CD8-positive, alpha-beta memory T cell (primary cell): ENCODE measurements at regions not wholly inside any gene's neighbourhood (a gene's known extent, or its start where the extent isn't known, plus 50 kb on each side); places are given as distances from the start of the nearest gene placed in this dataset.

Source experiments
- CTCF ChIA-PET: fragments of 350-600 bp; sonication (Branson Sonifier 250); formaldehyde crosslinking; loops from one replicate; lab custom pipeline; 2021; ENCODE audit warnings: antibody characterized with exemption; lab: Charles Lee
- POLR2A ChIA-PET: fragments of 350-600 bp; sonication (Branson Sonifier 250); formaldehyde crosslinking; loops from one replicate; lab custom pipeline; 2021; ENCODE audit warnings: antibody characterized with exemption; lab: Charles Lee
- DNase-seq, 5 donors: peaks; one replicate each; pipeline versions ENCODE4 v3.0.0 to v3.0.0-alpha.2; 2020 to 2022; ENCODE audit warnings: mixed read lengths in 1 of 5
- H3K27ac ChIP-seq: one replicate; pipeline ENCODE4 v1.7.0; 2013; ENCODE audit warnings: low read depth, mild to moderate bottlenecking, low read length, moderate library complexity
- H3K27me3 ChIP-seq: 2 replicates; pipeline ENCODE4 v1.7.0; 2013; ENCODE audit warnings: low read length, mild to moderate bottlenecking; ENCODE audit not compliant: insufficient read depth, poor library complexity, severe bottlenecking
- H3K36me3 ChIP-seq: 2 replicates; pipeline ENCODE4 v1.7.0; 2013; ENCODE audit warnings: mild to moderate bottlenecking, low read length, moderate library complexity; ENCODE audit not compliant: insufficient read depth
- H3K4me1 ChIP-seq: 2 replicates; pipeline ENCODE4 v1.7.0; 2013; ENCODE audit warnings: mild to moderate bottlenecking, low read length, moderate library complexity; ENCODE audit not compliant: insufficient read depth
- H3K4me3 ChIP-seq: 2 replicates; pipeline ENCODE4 v1.7.0; 2013; ENCODE audit warnings: mild to moderate bottlenecking, low read length
- H3K9me3 ChIP-seq: 2 replicates; pipeline ENCODE4 v1.7.0; 2013; ENCODE audit warnings: mild to moderate bottlenecking, low read length
- H3K27ac Mint-ChIP-seq, 8 donors: one replicate each; pipeline ENCODE4 v1.8.0; 2020 to 2021; ENCODE audit warnings: mixed read lengths in 8 of 8, mild to moderate bottlenecking in 6 of 8, inconsistent platforms in 3 of 8, moderate library complexity in 3 of 8
- H3K27me3 Mint-ChIP-seq, 2 donors: one replicate each; pipeline ENCODE4 v1.8.0; 2020 to 2021; ENCODE audit warnings: mixed read lengths in 2 of 2, mild to moderate bottlenecking in 1 of 2, moderate library complexity in 1 of 2
- H3K36me3 Mint-ChIP-seq, 3 donors: one replicate each; pipeline ENCODE4 v1.8.0; 2020 to 2021; ENCODE audit warnings: mixed read lengths in 3 of 3, inconsistent platforms in 1 of 3, mild to moderate bottlenecking in 1 of 3
- H3K4me1 Mint-ChIP-seq, 3 donors: one replicate each; pipeline ENCODE4 v1.8.0; 2020 to 2021; ENCODE audit warnings: mixed read lengths in 3 of 3, inconsistent platforms in 1 of 3, mild to moderate bottlenecking in 1 of 3
- H3K4me3 Mint-ChIP-seq, 7 donors: one replicate each; pipeline ENCODE4 v1.8.0; 2020 to 2021; ENCODE audit warnings: mixed read lengths in 7 of 7, mild to moderate bottlenecking in 6 of 7, moderate library complexity in 4 of 7, inconsistent platforms in 2 of 7
- H3K9me3 Mint-ChIP-seq, 5 donors: one replicate each; pipeline ENCODE4 v1.8.0; 2020 to 2022; ENCODE audit warnings: mixed read lengths in 5 of 5, mild to moderate bottlenecking in 3 of 5, moderate library complexity in 2 of 5, inconsistent platforms in 1 of 5

DNA sequence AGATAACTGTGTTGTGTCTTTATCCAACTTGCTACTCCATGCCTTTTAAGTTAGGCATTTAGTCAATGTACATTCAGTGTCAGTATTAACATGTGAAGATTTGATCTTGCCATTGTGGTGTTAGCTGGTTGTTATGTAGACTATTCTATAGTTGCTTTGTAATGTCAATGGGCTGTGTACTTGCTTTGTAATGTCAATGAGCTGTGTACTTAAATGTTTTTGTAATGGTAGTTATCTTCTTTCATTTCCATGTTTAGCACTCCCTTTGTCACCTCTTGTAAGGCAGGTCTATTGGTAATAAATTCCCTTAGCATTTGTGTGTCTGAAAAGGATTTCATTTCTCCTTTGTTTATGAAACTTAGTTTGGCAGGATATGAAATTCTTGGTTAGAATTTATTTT is 53.4 kb downstream of the MC4R start:
- Histone ChIP-seq H3K4me1 (no peaks in the 10 kb centered on the region), H3K9me3 (no peaks in the 10 kb centered on the region), H3K4me3 (no peak overlapping the region), H3K36me3 (no peaks in the 10 kb centered on the region), H3K27me3 (no peaks in the 10 kb centered on the region), H3K27ac (no peak overlapping the region)
- H3K27ac Mint-ChIP-seq, result no peak overlapping the region
- ChIA-PET CTCF (no interaction called here), POLR2A (no interaction called here)
- H3K4me1 Mint-ChIP-seq, result no peaks in the 10 kb centered on the region
- H3K27me3 Mint-ChIP-seq, result no peaks in the 10 kb centered on the region
- H3K9me3 Mint-ChIP-seq, result peaks cover 0 to 19% (median 4%) of the 10 kb centered on the region in 5 donors
- H3K4me3 Mint-ChIP-seq, result no peak overlapping the region
- DNase-seq, result no peak
- no peaks in the 10 kb centered on the region for H3K36me3 Mint-ChIP-seq

DNA sequence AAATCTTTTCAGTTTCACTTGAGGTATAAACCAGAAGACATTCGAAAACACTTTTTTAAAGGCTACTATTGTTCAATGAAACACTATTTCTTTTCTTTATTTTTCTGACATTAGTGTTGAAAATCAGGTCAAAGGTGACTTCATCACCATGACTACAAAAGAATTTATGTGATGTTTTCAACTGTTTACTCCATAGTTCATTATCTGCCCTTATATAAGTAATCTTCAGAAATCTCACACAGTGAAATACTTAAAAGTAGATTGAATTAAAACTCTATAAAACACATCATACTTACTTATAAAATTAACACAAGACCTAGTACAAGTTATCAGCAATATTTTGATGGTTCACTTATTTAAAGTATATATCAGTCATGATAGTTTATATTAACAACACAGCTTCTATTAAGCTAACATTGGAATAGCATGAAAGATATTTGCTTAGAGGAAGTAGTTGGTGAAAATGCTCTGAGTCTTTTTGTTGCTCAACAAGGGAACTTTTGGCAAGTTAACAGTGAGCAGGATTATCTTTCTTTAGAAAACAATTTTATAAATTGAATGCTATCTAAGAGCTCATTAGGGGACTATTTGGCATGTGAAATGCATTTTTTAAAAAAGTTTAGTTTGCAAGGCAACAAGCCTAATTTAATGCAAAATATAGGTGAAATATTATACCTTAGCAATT is 60.8 kb downstream of the MC4R start:
- H3K4me1 ChIP-seq, result no peaks in the 10 kb centered on the region
- no peaks in the 10 kb centered on the region for H3K27me3 Mint-ChIP-seq
- peaks cover 0 to 24% (median 4%) of the 10 kb centered on the region in 5 donors for H3K9me3 Mint-ChIP-seq
- no peak overlapping the region for H3K27ac ChIP-seq
- DNase-seq, result no peak
- H3K27me3 ChIP-seq, result no peaks in the 10 kb centered on the region
- H3K9me3 ChIP-seq, result no peaks in the 10 kb centered on the region
- no peaks in the 10 kb centered on the region for H3K36me3 ChIP-seq
- ChIA-PET POLR2A (no interaction called here), CTCF (no interaction called here)
- H3K36me3 Mint-ChIP-seq, result no peaks in the 10 kb centered on the region
- H3K27ac Mint-ChIP-seq, result no peak overlapping the region
- no peak overlapping the region for H3K4me3 ChIP-seq
- no peaks in the 10 kb centered on the region for H3K4me1 Mint-ChIP-seq
- no peak overlapping the region for H3K4me3 Mint-ChIP-seq

DNA sequence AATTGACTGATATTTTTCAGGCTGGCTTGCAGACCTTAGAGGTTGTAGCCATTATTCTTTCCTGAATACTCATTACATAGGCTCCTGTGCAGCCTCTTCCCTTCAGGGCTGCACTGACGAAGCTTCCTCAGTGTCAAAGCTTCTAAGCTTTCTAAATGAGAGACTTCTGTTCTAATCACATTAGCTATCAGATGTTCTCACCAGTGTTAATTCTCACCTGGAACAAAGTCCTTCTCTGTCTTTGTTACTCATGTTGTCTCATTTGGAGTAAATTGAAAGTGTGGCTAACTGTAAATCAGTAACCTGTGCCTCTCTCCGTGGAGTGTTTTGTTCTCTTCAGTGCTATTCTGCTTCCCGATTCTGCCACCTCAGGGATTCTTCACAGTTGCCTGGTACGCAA is 76.9 kb downstream of the MC4R start:
- Mint-ChIP-seq H3K36me3 (no peaks in the 10 kb centered on the region), H3K9me3 (peaks cover 0 to 8% (median 2%) of the 10 kb centered on the region in 5 donors), H3K27ac (no peak overlapping the region), H3K4me3 (no peak overlapping the region), H3K4me1 (no peaks in the 10 kb centered on the region), H3K27me3 (peaks cover 0 to 2% of the 10 kb centered on the region in 2 donors)
- no peaks in the 10 kb centered on the region for H3K36me3 ChIP-seq
- no peaks in the 10 kb centered on the region for H3K4me1 ChIP-seq
- CTCF ChIA-PET, result no interaction called here
- no peak overlapping the region for H3K27ac ChIP-seq
- POLR2A ChIA-PET, result no interaction called here
- no peaks in the 10 kb centered on the region for H3K27me3 ChIP-seq
- DNase-seq, result no peak
- H3K4me3 ChIP-seq, result no peak overlapping the region
- no peaks in the 10 kb centered on the region for H3K9me3 ChIP-seq

DNA sequence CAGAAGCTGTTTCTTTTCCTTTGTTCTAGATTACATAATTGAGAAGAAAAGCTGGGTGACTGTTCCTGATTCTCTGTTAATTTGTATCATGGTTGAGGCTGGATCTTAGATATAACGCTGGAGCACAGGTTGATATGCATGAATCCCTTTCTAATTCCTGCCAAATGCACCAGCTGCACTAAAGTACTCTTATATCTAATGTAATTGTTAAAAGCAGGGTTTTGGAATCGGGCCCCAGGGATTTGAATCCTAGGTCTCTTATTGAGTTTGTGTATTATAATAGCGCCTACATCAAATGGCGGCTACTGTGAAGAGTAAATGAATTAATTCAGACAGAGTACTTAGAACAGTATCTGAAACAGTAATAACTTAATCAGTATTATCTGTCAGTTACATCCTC is 80.4 kb downstream of the MC4R start:
- Histone ChIP-seq H3K27me3 (no peaks in the 10 kb centered on the region), H3K4me3 (no peak overlapping the region), H3K4me1 (no peaks in the 10 kb centered on the region), H3K27ac (no peak overlapping the region), H3K9me3 (no peaks in the 10 kb centered on the region), H3K36me3 (no peaks in the 10 kb centered on the region)
- POLR2A ChIA-PET, result no interaction called here
- no peaks in the 10 kb centered on the region for H3K27me3 Mint-ChIP-seq
- H3K4me1 Mint-ChIP-seq, result no peaks in the 10 kb centered on the region
- H3K4me3 Mint-ChIP-seq, result no peak overlapping the region
- no peak for DNase-seq
- H3K9me3 Mint-ChIP-seq, result peaks cover 0 to 5% (median 2%) of the 10 kb centered on the region in 5 donors
- H3K27ac Mint-ChIP-seq, result no peak overlapping the region
- CTCF ChIA-PET, result no interaction called here
- no peaks in the 10 kb centered on the region for H3K36me3 Mint-ChIP-seq

DNA sequence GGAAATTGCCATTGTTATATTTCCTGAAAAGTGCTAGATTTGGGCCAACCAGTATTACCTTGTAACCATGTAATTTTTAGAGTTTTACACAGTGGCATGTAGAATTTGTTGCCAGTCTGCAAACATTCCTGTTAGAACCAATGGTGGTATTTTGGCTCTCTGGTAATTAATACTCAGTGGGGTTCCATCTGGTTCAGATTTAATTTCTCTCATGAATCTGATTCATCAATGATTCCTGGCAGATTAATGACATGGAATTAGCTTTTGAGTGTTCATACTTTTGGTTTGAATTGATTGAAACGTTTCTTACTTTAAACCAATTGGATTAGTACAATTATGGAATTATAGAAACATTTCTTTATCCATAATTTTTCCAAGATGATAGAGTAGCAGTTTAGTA is 93.2 kb downstream of the MC4R start:
- Mint-ChIP-seq H3K4me1 (no peaks in the 10 kb centered on the region), H3K9me3 (peaks cover 0 to 18% (median 2%) of the 10 kb centered on the region in 5 donors), H3K27me3 (no peaks in the 10 kb centered on the region), H3K4me3 (no peak overlapping the region), H3K36me3 (no peaks in the 10 kb centered on the region), H3K27ac (no peak overlapping the region)
- Histone ChIP-seq H3K27ac (no peak overlapping the region), H3K27me3 (no peaks in the 10 kb centered on the region), H3K9me3 (no peaks in the 10 kb centered on the region), H3K4me1 (no peaks in the 10 kb centered on the region), H3K36me3 (no peaks in the 10 kb centered on the region), H3K4me3 (no peak overlapping the region)
- CTCF ChIA-PET, result no interaction called here
- DNase-seq, result no peak
- POLR2A ChIA-PET, result no interaction called here

DNA sequence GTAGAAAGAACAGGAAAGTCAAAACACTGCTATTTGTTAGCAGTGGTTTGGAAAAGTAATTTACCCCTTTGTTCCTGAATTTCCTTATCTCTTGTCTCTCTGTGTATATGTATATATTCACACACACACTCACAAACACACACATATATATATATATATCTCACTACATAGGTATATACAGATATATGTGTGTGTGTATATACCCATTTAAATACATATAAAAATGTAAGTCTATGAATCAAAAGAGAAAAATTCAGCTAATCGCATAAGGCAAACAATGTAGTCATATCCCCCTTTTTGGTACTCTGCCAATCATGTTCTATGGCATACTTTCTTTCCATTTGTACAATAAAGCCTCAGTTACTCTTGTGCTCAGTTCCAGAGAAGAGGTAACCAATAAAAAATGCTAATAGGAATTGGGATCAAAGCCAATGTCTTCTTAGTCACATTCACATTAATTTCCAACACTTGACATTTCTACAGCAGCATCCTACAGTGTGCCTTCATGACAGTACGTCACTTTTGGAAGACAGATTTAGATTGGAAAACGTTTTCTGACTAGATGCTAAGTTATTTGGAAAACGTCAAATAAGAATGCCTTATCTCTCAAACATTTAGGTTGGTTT is 94.6 kb downstream of the MC4R start:
- Mint-ChIP-seq H3K27me3 (no peaks in the 10 kb centered on the region), H3K4me3 (no peak overlapping the region), H3K9me3 (peaks cover 0 to 19% (median 2%) of the 10 kb centered on the region in 5 donors), H3K4me1 (no peaks in the 10 kb centered on the region), H3K36me3 (no peaks in the 10 kb centered on the region), H3K27ac (no peak overlapping the region)
- H3K27me3 ChIP-seq, result no peaks in the 10 kb centered on the region
- no peak for DNase-seq
- H3K4me3 ChIP-seq, result no peak overlapping the region
- H3K27ac ChIP-seq, result no peak overlapping the region
- no peaks in the 10 kb centered on the region for H3K36me3 ChIP-seq
- CTCF ChIA-PET, result no interaction called here
- no peaks in the 10 kb centered on the region for H3K4me1 ChIP-seq
- POLR2A ChIA-PET, result no interaction called here
- no peaks in the 10 kb centered on the region for H3K9me3 ChIP-seq

DNA sequence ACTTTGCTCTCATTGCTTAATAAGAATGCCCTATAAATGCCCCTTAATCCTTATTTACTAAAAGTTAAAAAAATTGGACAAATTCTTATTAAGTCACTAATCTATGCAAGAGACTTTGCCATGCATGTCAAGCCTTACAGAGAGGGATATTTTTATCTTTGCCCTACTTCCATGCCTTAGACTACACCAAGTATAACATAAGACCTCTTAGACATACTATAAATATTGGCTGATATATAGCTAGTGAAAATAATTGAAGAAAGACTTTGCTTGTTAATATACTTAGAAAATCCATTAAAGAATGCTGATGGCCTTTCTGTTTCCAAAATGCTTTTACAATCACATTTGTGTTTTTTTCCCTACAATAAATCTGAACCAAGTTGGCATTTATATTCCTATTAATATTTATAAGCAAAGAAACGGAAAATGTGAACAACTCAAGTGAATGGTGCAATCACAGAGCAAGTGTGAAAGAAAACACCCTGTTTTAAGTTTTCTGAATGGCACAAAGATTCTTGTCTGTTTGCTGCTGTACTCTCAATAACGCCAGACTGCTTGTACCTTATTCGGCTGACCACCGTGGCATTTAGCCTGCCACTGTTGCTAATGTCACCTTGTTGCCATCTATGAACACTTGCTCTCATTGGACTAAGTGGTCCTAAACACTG is 105.0 kb downstream of the MC4R start:
- ChIA-PET POLR2A (no interaction called here), CTCF (no interaction called here)
- no peaks in the 10 kb centered on the region for H3K4me1 Mint-ChIP-seq
- DNase-seq, result no peak
- Histone ChIP-seq H3K27ac (no peak overlapping the region), H3K27me3 (no peaks in the 10 kb centered on the region), H3K9me3 (no peaks in the 10 kb centered on the region), H3K36me3 (no peaks in the 10 kb centered on the region), H3K4me1 (no peaks in the 10 kb centered on the region), H3K4me3 (no peak overlapping the region)
- no peak overlapping the region for H3K27ac Mint-ChIP-seq
- no peak overlapping the region for H3K4me3 Mint-ChIP-seq
- no peaks in the 10 kb centered on the region for H3K36me3 Mint-ChIP-seq
- peaks cover 0 to 9% (median 8%) of the 10 kb centered on the region in 5 donors for H3K9me3 Mint-ChIP-seq
- no peaks in the 10 kb centered on the region for H3K27me3 Mint-ChIP-seq

DNA sequence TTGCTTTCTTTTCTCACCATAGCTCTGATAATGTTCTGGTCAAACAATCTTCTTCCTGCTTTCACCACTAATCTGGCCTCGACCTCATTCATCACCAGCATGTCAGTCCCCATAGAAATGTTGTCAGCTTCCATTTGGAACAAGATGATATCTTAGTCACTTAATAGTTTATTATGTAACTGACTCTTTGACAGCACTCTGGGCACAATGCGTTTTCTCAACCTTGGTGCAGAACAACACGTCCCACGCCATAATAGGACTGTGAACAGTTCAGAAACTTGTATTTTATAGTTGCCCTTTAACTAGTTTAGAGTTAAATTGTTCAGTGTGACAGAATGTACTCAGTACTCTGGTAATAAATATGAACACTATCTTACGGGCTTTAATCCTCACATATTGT is 106.0 kb downstream of the MC4R start:
- no peak overlapping the region for H3K27ac Mint-ChIP-seq
- H3K4me3 Mint-ChIP-seq, result no peak overlapping the region
- ChIA-PET CTCF (no interaction called here), POLR2A (no interaction called here)
- H3K9me3 ChIP-seq, result no peaks in the 10 kb centered on the region
- H3K36me3 ChIP-seq, result no peaks in the 10 kb centered on the region
- no peak overlapping the region for H3K27ac ChIP-seq
- H3K4me1 Mint-ChIP-seq, result no peaks in the 10 kb centered on the region
- no peak overlapping the region for H3K4me3 ChIP-seq
- H3K36me3 Mint-ChIP-seq, result no peaks in the 10 kb centered on the region
- H3K4me1 ChIP-seq, result no peaks in the 10 kb centered on the region
- no peak for DNase-seq
- no peaks in the 10 kb centered on the region for H3K27me3 Mint-ChIP-seq
- no peaks in the 10 kb centered on the region for H3K27me3 ChIP-seq
- peaks cover 0 to 12% (median 5%) of the 10 kb centered on the region in 5 donors for H3K9me3 Mint-ChIP-seq
